ENCODE measurements at regions not wholly inside any gene's neighbourhood (a gene's known extent, or its start where the extent isn't known, plus 50 kb on each side); places are given as distances from the start of the nearest gene placed in this dataset.

- TF ChIP-seq CTCF (IDR thresholded peaks at IDR 0.05; ENCODE audit: low read depth, low read length, poor library complexity, severe bottlenecking) (no peak), EZH2phosphoT487 (IDR thresholded peaks at IDR 0.05; ENCODE audit: borderline replicate concordance, low read length) (no peak)
Measured at GRCh38 chr5:73388306-73388684, 60.3 kb downstream of the FOXD1 start.
